Loucy (cell line): ENCODE measurements at regions not wholly inside any gene's neighbourhood (a gene's known extent, or its start where the extent isn't known, plus 50 kb on each side); places are given as distances from the start of the nearest gene placed in this dataset.

Source experiments
- CTCF ChIP-seq: fragments of 200-600 bp; sonication (generic); conservative IDR thresholded peaks from 2 replicates; pipeline ENCODE4 v1.5.1; 2014; ENCODE audit warnings: mild to moderate bottlenecking, antibody characterized with exemption, low read length
- EZH2phosphoT487 ChIP-seq: fragments of 200-600 bp; IDR thresholded peaks from 2 replicates; pipeline ENCODE4 v1.6.1; 2018; ENCODE audit warnings: antibody characterized with exemption, mild to moderate bottlenecking, moderate library complexity, borderline replicate concordance

GRCh38 chr4:100087743-100088142 is 102.5 kb downstream of the DDIT4L start:
- no peak for TF ChIP-seq CTCF
- TF ChIP-seq EZH2phosphoT487 = no peak
